IMR-90 (cell line): ENCODE measurements at regions not wholly inside any gene's neighbourhood (a gene's known extent, or its start where the extent isn't known, plus 50 kb on each side); places are given as distances from the start of the nearest gene placed in this dataset.

Experiments
- BHLHE40 ChIP-seq: fragments of 150-350 bp; IDR thresholded peaks from 2 replicates; pipeline ENCODE4 v1.6.1; 2016; ENCODE audit warnings: mild to moderate bottlenecking, low read depth, low read length
- CEBPB ChIP-seq: IDR thresholded peaks from 2 replicates; pipeline ENCODE4 v1.6.1; 2012; ENCODE audit warnings: low read depth, low read length, improper control_type of control experiment
- CHD1 ChIP-seq: IDR thresholded peaks from 2 replicates; pipeline ENCODE4 v1.6.1; 2012; ENCODE audit warnings: low read depth, low read length, improper control_type of control experiment
- CTCF ChIP-seq: conservative IDR thresholded peaks from 2 replicates; pipeline ENCODE4 v1.5.1; 2012; ENCODE audit warnings: mild to moderate bottlenecking, low read depth, low read length, improper control_type of control experiment
- FOS ChIP-seq: fragments of 150-350 bp; IDR thresholded peaks from 2 replicates; pipeline ENCODE4 v1.6.1; 2016; ENCODE audit warnings: low read depth, low read length
- MAFK ChIP-seq: IDR thresholded peaks from 2 replicates; pipeline ENCODE4 v1.6.1; 2012; ENCODE audit warnings: low read depth, low read length, improper control_type of control experiment
- MAZ ChIP-seq: IDR thresholded peaks from 2 replicates; pipeline ENCODE4 v1.6.1; 2012; ENCODE audit warnings: low read depth, mild to moderate bottlenecking, low read length, improper control_type of control experiment, moderate library complexity, borderline replicate concordance
- MXI1 ChIP-seq: IDR thresholded peaks from 2 replicates; pipeline ENCODE4 v1.6.1; 2012; ENCODE audit warnings: low read depth, mild to moderate bottlenecking, low read length, moderate library complexity, borderline replicate concordance
- POLR2A ChIP-seq: IDR thresholded peaks from 2 replicates; pipeline ENCODE4 v1.6.1; 2012; ENCODE audit warnings: mild to moderate bottlenecking, low read depth, low read length
- RAD21 ChIP-seq: IDR thresholded peaks from 2 replicates; pipeline ENCODE4 v1.6.1; 2012; ENCODE audit warnings: low read length, improper control_type of control experiment
- RFX5 ChIP-seq: IDR thresholded peaks from 2 replicates; pipeline ENCODE4 v1.8.0; 2012; ENCODE audit warnings: low read depth, mild to moderate bottlenecking, low read length, moderate library complexity
- SMC3 ChIP-seq: fragments of 150-350 bp; IDR thresholded peaks from 2 replicates; pipeline ENCODE4 v1.6.1; 2016; ENCODE audit warnings: low read depth, mild to moderate bottlenecking, antibody characterized with exemption, low read length, moderate library complexity
- TF ChIP-seq, protein P1 (sequence below): fragments of 150-350 bp; IDR thresholded peaks from 2 replicates; pipeline ENCODE4 v1.6.1; 2016; ENCODE audit warnings: low read depth, mild to moderate bottlenecking, low read length, moderate library complexity, borderline replicate concordance
- TF ChIP-seq, protein P2 (sequence below): fragments of 150-350 bp; IDR thresholded peaks from 2 replicates; pipeline ENCODE4 v1.6.1; 2017; ENCODE audit warnings: mild to moderate bottlenecking, antibody characterized with exemption, low read length, low read depth

- TF ChIP-seq CTCF (no peak), FOS (no peak), MAZ (no peak), RAD21 (no peak), POLR2A (no peak), CEBPB (no peak), MAFK (no peak), MXI1 (no peak), RFX5 (no peak), BHLHE40 (no peak), CHD1 (no peak), SMC3 (no peak)
- TF ChIP-seq, protein P1, sequence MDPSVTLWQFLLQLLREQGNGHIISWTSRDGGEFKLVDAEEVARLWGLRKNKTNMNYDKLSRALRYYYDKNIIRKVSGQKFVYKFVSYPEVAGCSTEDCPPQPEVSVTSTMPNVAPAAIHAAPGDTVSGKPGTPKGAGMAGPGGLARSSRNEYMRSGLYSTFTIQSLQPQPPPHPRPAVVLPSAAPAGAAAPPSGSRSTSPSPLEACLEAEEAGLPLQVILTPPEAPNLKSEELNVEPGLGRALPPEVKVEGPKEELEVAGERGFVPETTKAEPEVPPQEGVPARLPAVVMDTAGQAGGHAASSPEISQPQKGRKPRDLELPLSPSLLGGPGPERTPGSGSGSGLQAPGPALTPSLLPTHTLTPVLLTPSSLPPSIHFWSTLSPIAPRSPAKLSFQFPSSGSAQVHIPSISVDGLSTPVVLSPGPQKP: no peak
- TF ChIP-seq, protein P2, sequence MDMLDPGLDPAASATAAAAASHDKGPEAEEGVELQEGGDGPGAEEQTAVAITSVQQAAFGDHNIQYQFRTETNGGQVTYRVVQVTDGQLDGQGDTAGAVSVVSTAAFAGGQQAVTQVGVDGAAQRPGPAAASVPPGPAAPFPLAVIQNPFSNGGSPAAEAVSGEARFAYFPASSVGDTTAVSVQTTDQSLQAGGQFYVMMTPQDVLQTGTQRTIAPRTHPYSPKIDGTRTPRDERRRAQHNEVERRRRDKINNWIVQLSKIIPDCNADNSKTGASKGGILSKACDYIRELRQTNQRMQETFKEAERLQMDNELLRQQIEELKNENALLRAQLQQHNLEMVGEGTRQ: no peak
These were observed 111.8 kb upstream of the NANOS1 start for GRCh38 chr10:118917701-118918100.
